ENCODE measurements at regions not wholly inside any gene's neighbourhood (a gene's known extent, or its start where the extent isn't known, plus 50 kb on each side); places are given as distances from the start of the nearest gene placed in this dataset.

DNA sequence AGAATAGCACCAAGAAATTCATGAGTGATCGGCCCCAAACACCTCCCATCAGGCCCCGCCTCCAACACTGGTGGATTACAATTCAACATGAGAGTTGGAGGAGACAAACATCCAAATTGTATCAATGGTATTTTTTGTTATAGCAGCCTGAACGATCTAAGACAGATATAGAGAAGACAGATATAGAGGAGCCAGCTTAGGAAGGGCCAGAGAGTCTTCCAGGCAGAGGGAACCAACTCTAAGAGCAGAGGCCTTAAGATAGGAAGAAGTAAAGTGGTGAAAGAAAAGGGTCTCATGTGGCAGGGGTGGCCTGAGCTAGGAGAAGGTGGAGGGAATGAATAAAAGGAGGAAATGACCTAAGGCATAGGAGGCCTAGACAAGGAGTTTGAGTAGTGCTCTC is 158.8 kb upstream of the TBL1XR1 start:
- TF ChIP-seq POLR2A (IDR thresholded peaks at IDR 0.05) (no peak), POLR2AphosphoS5 (IDR thresholded peaks at IDR 0.05) (no peak)
- TF ChIP-seq, protein P1, sequence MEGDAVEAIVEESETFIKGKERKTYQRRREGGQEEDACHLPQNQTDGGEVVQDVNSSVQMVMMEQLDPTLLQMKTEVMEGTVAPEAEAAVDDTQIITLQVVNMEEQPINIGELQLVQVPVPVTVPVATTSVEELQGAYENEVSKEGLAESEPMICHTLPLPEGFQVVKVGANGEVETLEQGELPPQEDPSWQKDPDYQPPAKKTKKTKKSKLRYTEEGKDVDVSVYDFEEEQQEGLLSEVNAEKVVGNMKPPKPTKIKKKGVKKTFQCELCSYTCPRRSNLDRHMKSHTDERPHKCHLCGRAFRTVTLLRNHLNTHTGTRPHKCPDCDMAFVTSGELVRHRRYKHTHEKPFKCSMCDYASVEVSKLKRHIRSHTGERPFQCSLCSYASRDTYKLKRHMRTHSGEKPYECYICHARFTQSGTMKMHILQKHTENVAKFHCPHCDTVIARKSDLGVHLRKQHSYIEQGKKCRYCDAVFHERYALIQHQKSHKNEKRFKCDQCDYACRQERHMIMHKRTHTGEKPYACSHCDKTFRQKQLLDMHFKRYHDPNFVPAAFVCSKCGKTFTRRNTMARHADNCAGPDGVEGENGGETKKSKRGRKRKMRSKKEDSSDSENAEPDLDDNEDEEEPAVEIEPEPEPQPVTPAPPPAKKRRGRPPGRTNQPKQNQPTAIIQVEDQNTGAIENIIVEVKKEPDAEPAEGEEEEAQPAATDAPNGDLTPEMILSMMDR (IDR thresholded peaks at IDR 0.05): no peak
- H3K36me3 ChIP-seq: no peaks in the 10 kb centered on the region
- DNase-seq (ENCODE audit: low spot score in 2 of 2): no peak
- H3K4me3 ChIP-seq: no peak overlapping the region
- no peaks in the 10 kb centered on the region for H3K9me3 ChIP-seq
- no peaks in the 10 kb centered on the region for H3K27me3 ChIP-seq
- intact Hi-C loops (cut with DNase I; ENCODE audit: low total_unique reads): loop anchor here (5.0 kb wide), 1 partner anchor 159 kb away; the partner anchor contains the start of gene TBL1XR1
- H3K27ac ChIP-seq: no peak overlapping the region
- peaks cover 10% of the 10 kb centered on the region in 2 donors for H3K4me1 ChIP-seq

GRCh38 chr3:177356952-177357351 is 159.7 kb upstream of the TBL1XR1 start:
- Histone ChIP-seq H3K27ac (peak overlapping the region; percentile 92), H3K9me3 (no peaks in the 10 kb centered on the region), H3K27me3 (no peaks in the 10 kb centered on the region), H3K36me3 (no peaks in the 10 kb centered on the region), H3K4me1 (peaks cover 10% of the 10 kb centered on the region in 2 donors), H3K4me3 (no peak overlapping the region)
- intact Hi-C loops (cut with DNase I; ENCODE audit: low total_unique reads): loop anchor here (5.0 kb wide), 1 partner anchor 160 kb away; the partner anchor contains the start of gene TBL1XR1
- DNase-seq (ENCODE audit: low spot score in 2 of 2): no peak
- no peak for TF ChIP-seq POLR2AphosphoS5 (IDR thresholded peaks at IDR 0.05)

- H3K4me3 ChIP-seq: peak overlapping the region in 2 of 3 donors; percentile 29 to 60
- TF ChIP-seq POLR2A (IDR thresholded peaks at IDR 0.05) (no peak), POLR2AphosphoS5 (IDR thresholded peaks at IDR 0.05) (peak in 1 of 3 donors; percentile 15)
Measured at GRCh38 chr3:177357352-177358090, 160.2 kb upstream of the TBL1XR1 start.

DNA sequence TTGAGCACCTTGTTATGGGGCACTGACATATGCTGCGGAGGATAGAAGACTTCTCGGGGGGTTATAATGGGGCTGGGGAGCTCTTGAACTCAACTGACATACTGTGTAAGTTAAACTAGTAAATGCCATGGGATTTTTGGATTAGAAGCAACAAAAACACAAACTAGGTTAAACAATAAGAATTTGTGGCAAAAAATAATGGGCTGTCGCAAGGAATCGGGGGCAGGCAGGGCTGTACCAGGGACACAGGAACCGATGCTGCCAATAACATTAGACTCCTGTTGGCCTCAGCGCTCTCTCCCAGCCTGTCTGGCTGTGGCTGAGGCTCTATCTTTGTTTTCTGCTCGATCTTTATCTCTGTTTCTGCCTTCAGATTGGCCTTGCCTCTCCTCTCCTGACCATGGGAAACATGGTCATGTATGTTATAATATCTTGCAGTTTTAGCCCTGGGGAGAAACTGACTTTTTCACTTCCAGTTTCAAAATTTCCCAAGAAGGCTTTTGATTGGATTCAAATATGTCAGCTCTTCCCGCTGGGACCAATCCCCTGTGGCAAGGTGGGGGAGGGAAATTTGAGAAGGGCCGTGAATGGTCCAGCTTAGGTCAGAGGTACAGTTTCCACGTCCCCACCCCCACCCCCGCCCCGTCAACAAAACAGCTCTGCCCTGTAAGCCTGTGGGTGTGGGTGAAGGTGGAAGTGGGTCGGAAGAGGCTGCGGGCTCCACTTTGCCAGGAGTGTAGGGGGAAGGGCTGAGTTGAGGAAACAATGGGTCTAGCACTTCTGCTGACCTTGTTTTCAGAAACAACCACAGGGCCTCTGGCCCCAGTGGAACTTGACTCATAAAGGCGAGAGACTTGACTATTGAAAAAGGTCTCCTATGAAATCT is 161.1 kb upstream of the TBL1XR1 start:
- Histone ChIP-seq H3K27ac (peak overlapping the region; percentile 92), H3K4me3 (peak overlapping the region; percentile 12 to 60 (median 29)), H3K9me3 (no peaks in the 10 kb centered on the region), H3K36me3 (no peaks in the 10 kb centered on the region), H3K27me3 (no peaks in the 10 kb centered on the region), H3K4me1 (peaks cover 10% of the 10 kb centered on the region in 2 donors)
- peak; percentile 62 to 67 for DNase-seq (ENCODE audit: low spot score in 2 of 2)
- intact Hi-C loops (cut with DNase I; ENCODE audit: low total_unique reads): loop anchor here (5.0 kb wide), 1 partner anchor 161 kb away; the partner anchor contains the start of gene TBL1XR1
- peak in 1 of 3 donors; percentile 53 for TF ChIP-seq POLR2AphosphoS5 (IDR thresholded peaks at IDR 0.05)
- TF ChIP-seq, protein P1 (IDR thresholded peaks at IDR 0.05): no peak

More at GRCh38 chr3:177357352-177358090, 160.2 kb upstream of the TBL1XR1 start:
- intact Hi-C loops (cut with DNase I; ENCODE audit: low total_unique reads): loop anchor here (5.0 kb wide), 1 partner anchor 160 kb away; the partner anchor contains the start of gene TBL1XR1
- Histone ChIP-seq H3K9me3 (no peaks in the 10 kb centered on the region), H3K36me3 (no peaks in the 10 kb centered on the region), H3K27me3 (no peaks in the 10 kb centered on the region), H3K27ac (peak overlapping the region; percentile 92), H3K4me1 (peaks cover 10% of the 10 kb centered on the region in 2 donors)
- DNase-seq (ENCODE audit: low spot score in 2 of 2): no peak

DNA sequence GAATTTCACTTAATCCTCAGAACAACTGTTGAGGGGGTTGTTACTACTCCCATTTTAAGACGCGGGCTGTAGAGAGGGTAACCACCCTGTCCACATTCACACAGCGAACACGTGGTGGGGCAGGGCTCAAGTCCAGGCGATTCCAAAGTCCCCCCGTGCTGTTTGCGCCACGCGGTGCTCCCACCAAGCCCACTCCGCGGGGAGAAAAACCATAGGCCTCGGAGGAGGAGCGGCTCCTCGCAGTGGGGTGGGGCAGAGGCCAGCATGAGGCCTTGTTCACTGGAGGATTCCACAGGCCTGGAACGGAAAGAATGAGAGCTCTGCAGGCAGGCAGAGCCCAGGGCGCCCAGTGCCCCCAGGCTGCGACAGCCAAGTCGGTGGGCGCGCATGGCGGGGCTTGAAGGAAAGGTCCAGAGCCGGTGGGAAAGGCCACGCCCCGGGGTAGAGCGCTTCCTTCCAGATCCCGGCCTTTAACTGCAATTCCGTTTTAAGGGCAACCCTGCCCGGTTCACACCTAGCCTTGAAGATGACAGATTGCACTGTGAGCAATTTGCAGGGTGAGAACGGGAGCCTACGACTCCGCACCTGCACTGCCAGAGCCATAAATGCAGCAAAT is 161.8 kb upstream of the TBL1XR1 start:
- no peak for TF ChIP-seq POLR2AphosphoS5 (IDR thresholded peaks at IDR 0.05)
- TF ChIP-seq, protein P1 (IDR thresholded peaks at IDR 0.05): no peak
- Histone ChIP-seq H3K9me3 (no peaks in the 10 kb centered on the region), H3K4me3 (peak overlapping the region; percentile 33 to 60 (median 44)), H3K27me3 (no peaks in the 10 kb centered on the region), H3K4me1 (peaks cover 10% of the 10 kb centered on the region in 2 donors), H3K36me3 (no peaks in the 10 kb centered on the region), H3K27ac (peak overlapping the region; percentile 92)
- DNase-seq (ENCODE audit: low spot score in 2 of 2): peak in 1 of 2 donors; percentile 26
- intact Hi-C loops (cut with DNase I; ENCODE audit: low total_unique reads): loop anchor here (5.0 kb wide), 1 partner anchor 162 kb away; the partner anchor contains the start of gene TBL1XR1

All from breast epithelium (tissue), 4 donors.